Ectodermal cell (in vitro differentiated cells): ENCODE measurements at regions not wholly inside any gene's neighbourhood (a gene's known extent, or its start where the extent isn't known, plus 50 kb on each side); places are given as distances from the start of the nearest gene placed in this dataset.
"Not testable (repeated sequence)": the region's sequence is repeated elsewhere in the genome, so short reads cannot be mapped to it uniquely, and the experiment has no call there.

Experiments
- H3K27ac ChIP-seq: 2 replicates; pipeline ENCODE4 v1.7.0; 2013; ENCODE audit warnings: mild to moderate bottlenecking, low read depth, low read length; ENCODE audit not compliant: insufficient read depth, poor library complexity, severe bottlenecking
- H3K27me3 ChIP-seq: 2 replicates; pipeline ENCODE4 v1.7.0; 2013; ENCODE audit warnings: mild to moderate bottlenecking, low read length; ENCODE audit not compliant: insufficient read depth, control insufficient read depth, poor library complexity, severe bottlenecking
- H3K36me3 ChIP-seq: one replicate; pipeline ENCODE4 v1.7.0; 2013; ENCODE audit warnings: low read length; ENCODE audit not compliant: control insufficient read depth, insufficient read depth
- H3K4me1 ChIP-seq: one replicate; pipeline ENCODE4 v1.7.0; 2013; ENCODE audit warnings: low read length; ENCODE audit not compliant: control insufficient read depth, insufficient read depth
- H3K4me3 ChIP-seq: 2 replicates; pipeline ENCODE4 v1.7.0; 2013; ENCODE audit warnings: low read depth, low read length, control low read depth; ENCODE audit not compliant: insufficient read depth
- H3K9me3 ChIP-seq: 2 replicates; pipeline ENCODE4 v1.7.0; 2013; ENCODE audit warnings: mild to moderate bottlenecking, low read length, moderate library complexity; ENCODE audit not compliant: control insufficient read depth
- WGBS, 2 experiments: methylation state at CpG; one replicate each; pipeline ENCODE4 v1.1.7; 2013; ENCODE audit warnings: missing lambda C conversion rate in 2 of 2; 5-methylcytosine and 5-hydroxymethylcytosine counted together

DNA sequence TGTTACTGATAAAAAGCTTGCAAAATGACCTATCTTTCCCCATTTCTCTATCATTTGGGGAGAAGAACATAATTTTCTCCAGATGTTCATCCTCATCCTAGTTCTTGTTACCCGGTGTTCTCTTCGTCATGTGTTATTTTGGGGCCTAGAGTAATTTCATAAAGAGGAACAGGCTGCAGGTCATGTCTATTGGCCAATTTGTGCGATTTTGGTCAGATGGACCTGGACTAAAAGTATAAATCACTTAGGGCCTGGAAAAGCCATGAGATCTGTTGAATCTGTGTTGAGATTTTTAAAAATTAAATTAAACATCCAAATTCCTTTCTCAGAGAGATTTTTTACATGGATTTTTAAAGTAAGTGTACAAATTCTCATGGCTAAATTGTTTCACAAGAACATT lies 241.3 kb upstream of the PLXNA2 start:
- Histone ChIP-seq H3K4me3 (no peak overlapping the region), H3K36me3 (no peaks in the 10 kb centered on the region), H3K4me1 (no peaks in the 10 kb centered on the region), H3K27me3 (no peaks in the 10 kb centered on the region), H3K9me3 (no peaks in the 10 kb centered on the region), H3K27ac (no peak overlapping the region)
- 94 to 96% methylated on average over 3 of the region's 3 CpGs for WGBS, 2 experiments

DNA sequence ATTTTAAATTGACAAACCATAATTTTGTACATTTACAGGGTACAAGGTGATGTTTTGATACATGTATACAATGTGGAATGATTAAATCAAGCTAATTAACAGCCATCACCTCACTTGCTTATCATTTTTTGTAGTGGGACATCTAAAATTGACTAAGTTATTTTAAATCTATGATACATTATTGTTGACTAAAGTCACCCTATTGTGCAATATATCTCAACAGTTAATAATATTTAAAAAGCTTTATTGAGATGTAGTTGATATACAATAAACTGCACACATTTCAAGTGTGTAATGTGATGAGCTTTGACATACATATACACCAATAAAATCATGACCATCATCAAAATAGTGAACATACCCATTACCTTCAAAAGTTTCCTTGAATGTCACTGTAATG lies 242.5 kb upstream of the PLXNA2 start:
- H3K4me1 ChIP-seq = no peaks in the 10 kb centered on the region
- no peaks in the 10 kb centered on the region for H3K36me3 ChIP-seq
- no peaks in the 10 kb centered on the region for H3K9me3 ChIP-seq
- H3K27ac ChIP-seq = no peak overlapping the region
- no peaks in the 10 kb centered on the region for H3K27me3 ChIP-seq
- H3K4me3 ChIP-seq = no peak overlapping the region

DNA sequence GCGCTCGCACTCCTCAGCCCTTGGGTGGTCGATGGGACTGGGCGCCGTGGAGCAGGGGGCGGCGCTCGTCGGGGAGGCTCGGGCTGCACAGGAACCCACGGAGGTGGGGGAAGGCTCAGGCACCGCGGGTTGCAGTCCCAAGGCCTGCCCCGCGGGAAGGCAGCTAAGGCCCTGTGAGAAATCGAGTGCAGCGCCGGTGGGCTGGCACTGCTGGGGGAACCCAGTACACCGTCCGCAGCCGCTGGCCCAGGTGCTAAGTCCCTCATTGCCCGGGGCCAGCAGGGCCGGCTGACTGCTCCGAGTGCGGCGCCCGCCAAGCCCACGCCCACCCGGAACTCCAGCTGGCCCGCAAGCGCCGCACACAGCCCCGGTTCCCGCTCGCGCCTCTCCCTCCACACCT lies 244.2 kb upstream of the PLXNA2 start:
- not testable (repeated sequence) for H3K4me3 ChIP-seq, H3K36me3 ChIP-seq, H3K27ac ChIP-seq, H3K4me1 ChIP-seq, H3K27me3 ChIP-seq, H3K9me3 ChIP-seq
- 94 to 97% methylated on average over 29 to 30 of the region's 36 CpGs for WGBS, 2 experiments

DNA sequence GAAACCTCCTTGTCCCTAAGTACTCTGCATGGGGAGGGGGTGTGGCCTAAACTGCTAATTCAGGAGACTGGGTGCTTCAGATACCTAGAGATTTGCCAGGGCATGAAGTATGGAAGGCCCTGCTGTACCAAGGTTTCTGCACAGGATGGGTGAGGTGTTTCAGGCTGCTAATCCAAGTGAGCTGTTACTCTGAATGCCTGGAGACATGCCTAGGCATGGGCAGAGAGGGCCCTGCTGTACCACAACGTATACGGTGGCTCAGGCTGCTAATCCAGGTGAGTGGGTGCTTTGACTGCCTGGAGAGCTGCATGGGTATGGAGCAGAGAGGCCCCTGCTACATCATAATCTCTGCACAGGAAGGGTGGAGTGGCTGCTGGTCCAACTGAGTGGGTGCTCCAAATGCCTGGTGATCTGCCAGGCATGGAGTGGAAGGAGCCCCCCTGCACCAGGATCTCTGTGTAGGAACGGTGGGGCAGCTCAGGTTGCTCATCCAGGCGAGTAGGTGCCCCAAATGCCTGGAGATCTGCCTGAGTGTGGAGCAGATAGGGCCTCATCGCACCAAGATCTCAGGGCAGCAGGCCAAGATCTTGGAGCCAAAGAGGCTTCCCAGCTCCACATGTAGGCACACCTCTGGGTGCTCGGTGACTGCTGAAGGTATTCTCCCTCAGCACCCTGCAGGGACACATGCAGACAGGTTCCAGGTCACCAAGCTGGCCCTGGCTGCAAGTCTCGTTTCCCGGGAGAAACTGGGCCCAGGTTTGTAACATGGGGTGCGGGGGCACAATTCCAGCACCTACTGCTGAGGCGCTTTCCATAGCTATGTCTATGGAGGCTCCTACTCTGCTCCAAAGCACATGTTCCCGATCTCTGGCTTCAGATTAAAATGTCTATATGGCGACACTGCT lies 252.5 kb upstream of the PLXNA2 start:
- 86 to 90% methylated on average over 12 of the region's 12 CpGs for WGBS, 2 experiments

DNA sequence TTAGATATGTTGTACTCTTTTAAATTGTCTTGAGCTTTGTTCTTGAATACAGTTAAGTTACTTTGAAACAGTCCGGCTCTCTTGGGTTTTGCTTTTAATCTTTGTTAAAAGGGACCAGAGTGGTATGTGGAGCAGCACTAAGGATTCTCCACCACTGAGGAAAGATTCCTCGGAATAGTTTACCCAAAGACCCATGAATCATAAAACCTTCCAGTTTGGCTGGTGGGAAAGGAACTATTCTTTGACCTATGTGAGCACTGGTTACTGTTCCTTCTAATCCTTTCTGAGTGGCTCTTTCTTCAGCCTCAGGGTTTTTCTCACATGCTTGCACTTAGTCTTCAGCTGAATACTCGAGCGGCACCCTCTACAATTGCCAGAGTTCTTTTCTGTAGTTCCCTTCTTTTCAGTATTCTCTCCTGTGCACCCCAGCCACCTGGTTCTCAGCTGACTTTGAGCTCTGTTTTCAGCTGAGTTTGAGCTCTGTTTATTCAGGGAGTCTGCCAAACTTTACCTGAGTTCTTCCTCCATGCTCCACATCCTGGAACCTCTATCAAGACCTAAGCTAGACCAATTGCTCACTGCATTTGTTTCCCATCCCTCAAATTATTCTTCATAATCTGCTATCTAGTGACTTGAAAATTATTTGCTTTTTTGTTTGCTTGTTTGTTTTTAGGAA lies 253.8 kb upstream of the PLXNA2 start:
- H3K9me3 ChIP-seq = no peaks in the 10 kb centered on the region

More for the DNA sequence above, 252.5 kb upstream of the PLXNA2 start:
- Histone ChIP-seq H3K4me3 (no peak overlapping the region), H3K27me3 (no peaks in the 10 kb centered on the region), H3K4me1 (no peaks in the 10 kb centered on the region), H3K36me3 (no peaks in the 10 kb centered on the region), H3K27ac (no peak overlapping the region), H3K9me3 (no peaks in the 10 kb centered on the region)

DNA sequence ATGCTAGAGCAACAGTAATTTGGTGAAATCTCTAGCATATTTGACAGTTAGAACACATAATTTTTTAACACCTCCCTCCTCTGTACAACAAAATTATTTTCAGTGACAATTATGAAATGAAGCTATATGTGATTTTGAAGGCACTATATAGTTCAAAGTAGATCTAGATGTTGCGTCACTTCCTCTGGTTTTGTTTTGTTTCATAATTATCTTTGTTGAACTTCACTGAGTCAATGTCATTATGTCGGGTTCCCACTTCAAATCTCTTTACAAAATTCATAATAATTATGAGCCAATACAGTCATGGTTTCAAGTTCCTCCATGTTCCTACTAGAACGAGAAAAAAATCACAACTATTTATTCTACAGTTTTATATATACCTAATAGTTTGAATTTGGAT lies 254.8 kb upstream of the PLXNA2 start:
- Histone ChIP-seq H3K27me3 (no peaks in the 10 kb centered on the region), H3K36me3 (no peaks in the 10 kb centered on the region), H3K4me1 (no peaks in the 10 kb centered on the region), H3K27ac (no peak overlapping the region), H3K9me3 (no peaks in the 10 kb centered on the region), H3K4me3 (no peak overlapping the region)
- WGBS, 2 experiments = 93% methylated on average over 2 of the region's 3 CpGs

More for the DNA sequence above, 253.8 kb upstream of the PLXNA2 start:
- H3K27me3 ChIP-seq = no peaks in the 10 kb centered on the region
- H3K4me1 ChIP-seq = no peaks in the 10 kb centered on the region
- H3K27ac ChIP-seq = no peak overlapping the region
- no peaks in the 10 kb centered on the region for H3K36me3 ChIP-seq
- no peak overlapping the region for H3K4me3 ChIP-seq
- 87 to 91% methylated on average over 4 of the region's 4 CpGs for WGBS, 2 experiments

DNA sequence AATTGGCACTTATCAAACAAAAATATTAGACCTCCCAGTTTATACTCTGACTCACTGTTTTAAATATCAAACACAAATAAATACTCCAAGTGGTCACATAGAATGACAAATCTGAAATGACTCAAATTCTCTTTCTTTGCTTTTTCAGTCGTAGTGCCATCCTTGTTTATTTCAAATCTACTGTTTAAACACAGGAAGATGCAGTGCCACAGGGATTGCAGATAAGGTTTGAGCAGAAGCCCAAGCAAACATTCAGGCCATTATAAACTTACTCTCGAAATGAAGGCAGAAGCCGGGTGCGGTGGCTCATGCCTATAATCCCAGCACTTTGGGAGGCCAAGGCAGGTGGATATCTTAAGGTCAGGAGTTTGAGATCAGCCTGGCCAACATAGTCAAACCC lies 255.4 kb upstream of the PLXNA2 start:
- WGBS, 2 experiments = 91 to 94% methylated on average over 4 of the region's 4 CpGs
- no peak overlapping the region for H3K4me3 ChIP-seq

DNA sequence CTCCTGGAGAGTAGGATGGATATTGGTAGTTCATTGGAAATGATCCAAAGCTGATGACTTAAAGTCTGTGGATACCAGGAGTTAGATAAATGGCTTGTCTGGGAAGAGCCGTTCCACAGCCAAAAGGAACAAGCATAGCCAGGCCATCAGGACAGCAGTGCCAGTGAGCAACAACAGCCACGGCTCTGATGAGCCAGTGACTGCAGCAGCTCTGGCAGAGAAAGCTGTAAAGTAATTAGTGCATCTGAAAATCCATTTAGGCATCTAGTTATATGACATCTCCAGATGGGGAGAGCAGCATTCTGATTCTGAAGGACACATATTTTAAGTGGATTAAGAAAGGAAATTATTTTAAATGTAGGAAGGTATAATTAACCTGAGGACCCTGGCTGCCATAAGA lies 256.2 kb upstream of the PLXNA2 start:
- Histone ChIP-seq H3K27me3 (no peaks in the 10 kb centered on the region), H3K4me3 (no peak overlapping the region), H3K36me3 (no peaks in the 10 kb centered on the region), H3K4me1 (no peaks in the 10 kb centered on the region), H3K27ac (no peak overlapping the region), H3K9me3 (no peaks in the 10 kb centered on the region)
- 86% methylated on average over 2 of the region's 2 CpGs for WGBS, 2 experiments

More for the DNA sequence above, 255.4 kb upstream of the PLXNA2 start:
- no peaks in the 10 kb centered on the region for H3K36me3 ChIP-seq
- no peaks in the 10 kb centered on the region for H3K4me1 ChIP-seq
- no peaks in the 10 kb centered on the region for H3K9me3 ChIP-seq
- no peaks in the 10 kb centered on the region for H3K27me3 ChIP-seq
- no peak overlapping the region for H3K27ac ChIP-seq

DNA sequence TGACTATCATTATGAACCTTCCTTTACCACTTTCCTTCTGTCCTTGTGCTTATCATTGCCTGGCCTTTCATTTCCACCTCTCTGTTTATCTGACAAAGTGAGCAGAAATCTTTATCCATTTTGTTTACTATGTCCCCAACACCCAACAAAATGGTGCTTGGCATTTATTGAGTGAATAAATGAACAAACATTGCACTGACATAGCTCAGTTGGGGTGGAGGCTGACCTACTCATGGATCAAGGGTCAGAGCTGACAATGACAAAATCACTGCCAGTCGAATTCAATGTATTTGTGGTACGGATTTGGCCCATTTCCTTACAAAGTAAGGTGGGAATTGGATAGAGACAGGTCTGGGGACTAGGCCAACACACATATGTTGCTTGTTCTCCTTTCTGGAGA lies 257.4 kb upstream of the PLXNA2 start:
- Histone ChIP-seq H3K27ac (no peak overlapping the region), H3K4me1 (no peaks in the 10 kb centered on the region), H3K4me3 (no peak overlapping the region), H3K36me3 (no peaks in the 10 kb centered on the region), H3K27me3 (no peaks in the 10 kb centered on the region), H3K9me3 (no peaks in the 10 kb centered on the region)
- 95 to 96% methylated on average over 2 of the region's 2 CpGs for WGBS, 2 experiments

DNA sequence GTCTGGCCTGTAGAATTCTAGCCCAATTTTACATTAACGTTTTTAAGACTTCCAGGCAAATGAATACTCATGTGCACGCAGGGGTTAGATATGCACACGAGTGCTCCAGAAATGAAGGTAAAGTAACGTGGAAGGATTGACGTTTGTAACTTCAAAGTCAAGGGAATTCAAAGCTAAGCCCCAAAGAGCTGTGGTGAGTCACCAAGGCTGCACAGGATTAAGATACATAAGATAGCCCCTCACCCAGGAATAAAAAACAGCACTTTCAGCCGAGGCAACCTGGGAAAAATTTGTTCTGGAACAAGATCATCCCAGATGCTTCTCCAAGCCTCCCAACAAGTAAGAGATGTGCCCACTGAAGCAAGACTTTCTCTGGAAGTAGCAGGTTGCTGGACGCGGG lies 259.6 kb upstream of the PLXNA2 start:
- Histone ChIP-seq H3K36me3 (no peaks in the 10 kb centered on the region), H3K27ac (no peak overlapping the region), H3K4me3 (no peak overlapping the region), H3K9me3 (no peaks in the 10 kb centered on the region), H3K27me3 (no peaks in the 10 kb centered on the region), H3K4me1 (no peaks in the 10 kb centered on the region)
- WGBS, 2 experiments = 82 to 83% methylated on average over 8 of the region's 8 CpGs
